Endodermal cell (in vitro differentiated cells): ENCODE measurements at regions not wholly inside any gene's neighbourhood (a gene's known extent, or its start where the extent isn't known, plus 50 kb on each side); places are given as distances from the start of the nearest gene placed in this dataset.

Source experiments
- DNase-seq: peaks from one replicate; pipeline ENCODE4 v3.0.0-alpha.2; 2017
- H3K27ac ChIP-seq: 2 replicates; pipeline ENCODE4 v1.5.1; 2013; ENCODE audit warnings: mild to moderate bottlenecking, low read depth, low read length, moderate library complexity
- H3K27me3 ChIP-seq: 2 replicates; pipeline ENCODE4 v1.6.1; 2013; ENCODE audit warnings: mild to moderate bottlenecking, low read length, moderate library complexity; ENCODE audit not compliant: insufficient read depth, control insufficient read depth, poor library complexity, severe bottlenecking
- H3K36me3 ChIP-seq: 2 replicates; pipeline ENCODE4 v1.7.0; 2013; ENCODE audit warnings: mild to moderate bottlenecking, low read length, moderate library complexity; ENCODE audit not compliant: control insufficient read depth, insufficient read depth
- H3K4me1 ChIP-seq: one replicate; pipeline ENCODE4 v1.7.0; 2013; ENCODE audit warnings: low read length; ENCODE audit not compliant: control insufficient read depth, insufficient read depth
- H3K4me3 ChIP-seq: 2 replicates; pipeline ENCODE4 v1.5.1; 2013; ENCODE audit warnings: mild to moderate bottlenecking, low read length, moderate library complexity
- H3K9ac ChIP-seq: 2 replicates; pipeline ENCODE4 v1.6.1; 2013; ENCODE audit warnings: mild to moderate bottlenecking, low read length, moderate library complexity; ENCODE audit not compliant: poor library complexity, severe bottlenecking; ENCODE audit errors: extremely low read depth
- H3K9me3 ChIP-seq: 2 replicates; pipeline ENCODE4 v1.6.1; 2013; ENCODE audit warnings: mild to moderate bottlenecking, low read length, moderate library complexity; ENCODE audit not compliant: control insufficient read depth
- H3K27ac Mint-ChIP-seq: 2 replicates; pipeline ENCODE4 v1.8.0; 2020; ENCODE audit warnings: mixed read lengths
- H3K27me3 Mint-ChIP-seq: 2 replicates; pipeline ENCODE4 v1.8.0; 2021; ENCODE audit warnings: mild to moderate bottlenecking, mixed read lengths; ENCODE audit not compliant: insufficient read depth
- H3K36me3 Mint-ChIP-seq: 2 replicates; pipeline ENCODE4 v1.8.0; 2020; ENCODE audit warnings: low read depth, mixed read lengths
- H3K4me1 Mint-ChIP-seq: 2 replicates; pipeline ENCODE4 v1.8.0; 2020; ENCODE audit warnings: mixed read lengths
- H3K4me3 Mint-ChIP-seq: 2 replicates; pipeline ENCODE4 v1.8.0; 2020; ENCODE audit warnings: mild to moderate bottlenecking, moderate library complexity, mixed read lengths
- H3K9me3 Mint-ChIP-seq: 2 replicates; pipeline ENCODE4 v1.8.0; 2020; ENCODE audit warnings: mild to moderate bottlenecking, mixed read lengths
- WGBS, 2 experiments: methylation state at CpG; one replicate each; pipeline versions ENCODE4 v1.1.5 to v1.1.7; 2013; ENCODE audit warnings: missing lambda C conversion rate in 2 of 2, mixed read lengths in 1 of 2; ENCODE audit not compliant: insufficient coverage in 1 of 2, insufficient read length in 1 of 2; 5-methylcytosine and 5-hydroxymethylcytosine counted together
- TF ChIP-seq, protein P1 (sequence below): fragments of 200-600 bp; sonication (generic); conservative IDR thresholded peaks from 2 replicates; pipeline ENCODE4 v1.5.0; 2021; ENCODE audit warnings: antibody characterized with exemption, mild to moderate bottlenecking

DNA sequence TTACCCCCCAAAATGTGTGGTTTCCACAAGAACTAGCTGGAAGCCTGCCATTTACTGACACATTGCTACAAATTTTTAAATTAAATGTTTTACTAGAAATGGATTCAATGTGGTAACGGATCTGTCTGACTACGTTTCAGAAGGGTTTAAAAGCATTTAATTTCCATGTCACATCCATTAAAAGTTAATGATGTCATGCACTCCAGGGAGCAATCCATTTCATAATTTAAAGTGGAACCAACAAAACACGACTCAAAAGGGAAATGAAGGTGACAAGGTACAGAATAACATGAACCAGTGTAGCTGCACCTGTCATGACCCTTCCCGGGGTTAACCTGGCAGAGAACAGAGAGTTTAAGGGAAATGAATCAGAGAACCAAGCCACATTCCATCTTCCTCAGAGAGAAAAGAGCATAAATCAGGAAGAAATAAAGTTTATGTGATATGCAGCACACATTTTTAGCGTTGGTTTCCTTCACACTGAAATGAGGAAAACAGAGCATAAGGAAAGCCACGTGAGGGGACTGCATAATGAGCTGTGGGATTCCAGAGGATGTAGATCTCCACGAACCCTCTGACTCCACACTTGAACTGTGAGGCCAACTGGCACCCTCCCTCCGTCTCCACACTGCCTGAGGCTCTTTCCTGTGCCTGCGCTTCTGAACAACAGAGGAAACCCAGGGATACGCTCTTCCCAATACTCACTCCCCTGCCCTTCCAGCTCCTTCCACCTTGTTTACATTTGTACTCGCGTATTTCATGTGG is 170.3 kb upstream of the AHI1 start:
- peak; percentile 58 for DNase-seq
- Histone ChIP-seq H3K4me1 (no peaks in the 10 kb centered on the region), H3K9ac (no peak overlapping the region), H3K27ac (no peak overlapping the region), H3K4me3 (no peak overlapping the region), H3K36me3 (no peaks in the 10 kb centered on the region), H3K9me3 (no peaks in the 10 kb centered on the region), H3K27me3 (no peaks in the 10 kb centered on the region)
- Mint-ChIP-seq H3K36me3 (no peaks in the 10 kb centered on the region), H3K27ac (no peak overlapping the region), H3K9me3 (peaks cover 3% of the 10 kb centered on the region), H3K27me3 (peaks cover 4% of the 10 kb centered on the region), H3K4me1 (peaks cover 3% of the 10 kb centered on the region), H3K4me3 (no peak overlapping the region)
- TF ChIP-seq, protein P1, sequence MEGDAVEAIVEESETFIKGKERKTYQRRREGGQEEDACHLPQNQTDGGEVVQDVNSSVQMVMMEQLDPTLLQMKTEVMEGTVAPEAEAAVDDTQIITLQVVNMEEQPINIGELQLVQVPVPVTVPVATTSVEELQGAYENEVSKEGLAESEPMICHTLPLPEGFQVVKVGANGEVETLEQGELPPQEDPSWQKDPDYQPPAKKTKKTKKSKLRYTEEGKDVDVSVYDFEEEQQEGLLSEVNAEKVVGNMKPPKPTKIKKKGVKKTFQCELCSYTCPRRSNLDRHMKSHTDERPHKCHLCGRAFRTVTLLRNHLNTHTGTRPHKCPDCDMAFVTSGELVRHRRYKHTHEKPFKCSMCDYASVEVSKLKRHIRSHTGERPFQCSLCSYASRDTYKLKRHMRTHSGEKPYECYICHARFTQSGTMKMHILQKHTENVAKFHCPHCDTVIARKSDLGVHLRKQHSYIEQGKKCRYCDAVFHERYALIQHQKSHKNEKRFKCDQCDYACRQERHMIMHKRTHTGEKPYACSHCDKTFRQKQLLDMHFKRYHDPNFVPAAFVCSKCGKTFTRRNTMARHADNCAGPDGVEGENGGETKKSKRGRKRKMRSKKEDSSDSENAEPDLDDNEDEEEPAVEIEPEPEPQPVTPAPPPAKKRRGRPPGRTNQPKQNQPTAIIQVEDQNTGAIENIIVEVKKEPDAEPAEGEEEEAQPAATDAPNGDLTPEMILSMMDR = no peak
- WGBS, 2 experiments = 71 to 78% methylated on average over 8 to 12 of the region's 12 CpGs

DNA sequence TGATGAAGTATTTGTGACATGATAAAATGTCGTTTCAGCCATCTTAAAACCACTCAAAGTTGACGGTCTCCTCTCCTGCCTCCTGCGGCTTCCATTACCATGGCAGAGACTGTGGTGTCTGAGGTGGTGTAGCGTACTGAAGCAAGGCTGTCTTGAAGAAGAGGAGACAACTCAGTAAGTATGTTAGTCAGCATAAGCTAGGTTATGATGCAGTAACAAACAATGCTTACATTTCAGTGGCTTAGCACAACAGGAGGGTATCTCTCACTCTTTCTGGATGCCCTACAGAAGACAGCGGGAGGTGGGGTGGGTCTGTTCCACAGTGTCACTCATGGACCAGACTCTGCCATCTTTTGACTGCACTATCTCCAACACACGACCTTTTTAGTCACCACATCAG is 174.7 kb upstream of the AHI1 start:
- no peak for DNase-seq
- no peak overlapping the region for H3K4me3 ChIP-seq
- Mint-ChIP-seq H3K36me3 (no peaks in the 10 kb centered on the region), H3K27ac (no peak overlapping the region), H3K27me3 (peaks cover 4% of the 10 kb centered on the region), H3K4me3 (no peak overlapping the region), H3K9me3 (peaks cover 3% of the 10 kb centered on the region), H3K4me1 (peaks cover 3% of the 10 kb centered on the region)
- 83 to 92% methylated on average over 2 to 6 of the region's 6 CpGs for WGBS, 2 experiments
- no peaks in the 10 kb centered on the region for H3K27me3 ChIP-seq
- H3K27ac ChIP-seq = no peak overlapping the region
- H3K4me1 ChIP-seq = no peaks in the 10 kb centered on the region
- no peaks in the 10 kb centered on the region for H3K36me3 ChIP-seq
- TF ChIP-seq, protein P1 = no peak
- no peak overlapping the region for H3K9ac ChIP-seq
- H3K9me3 ChIP-seq = no peaks in the 10 kb centered on the region

DNA sequence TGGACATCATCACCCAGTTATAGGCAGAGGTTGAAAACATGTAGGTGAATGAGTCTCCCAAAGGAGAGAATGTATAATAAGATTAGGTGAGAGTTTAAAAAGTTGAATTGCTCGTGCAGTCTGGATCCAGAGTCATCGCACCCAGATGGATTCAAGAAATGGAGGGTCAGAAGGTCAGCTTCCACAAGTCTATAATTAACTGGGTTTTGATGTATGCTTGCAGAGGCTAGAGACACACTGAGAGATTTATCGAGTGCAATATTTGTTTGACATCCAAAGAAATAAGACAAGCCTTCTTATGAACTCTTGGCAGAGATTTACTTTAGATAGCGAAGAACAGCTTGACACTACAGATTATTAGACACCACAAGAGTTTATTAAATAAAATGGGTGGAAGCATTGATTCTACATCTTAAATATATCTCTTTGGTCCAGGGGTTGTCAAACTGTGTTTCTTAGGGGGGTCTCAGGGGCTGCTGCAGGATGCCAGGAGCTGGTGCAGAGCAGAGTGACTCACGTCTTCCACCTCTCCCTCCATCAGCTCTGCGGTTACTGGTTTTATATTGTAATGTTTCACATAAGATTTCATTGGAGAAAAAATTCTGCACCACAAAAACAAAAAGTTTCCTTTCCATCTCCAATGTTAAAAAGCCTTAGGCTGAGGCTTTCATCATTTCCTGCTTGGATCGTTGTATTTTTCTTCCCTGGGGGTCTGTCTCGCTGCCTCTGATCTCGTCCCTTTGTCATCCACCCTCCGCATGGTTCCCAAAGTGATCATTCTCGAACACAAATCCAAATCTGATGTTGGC is 176.2 kb upstream of the AHI1 start:
- Mint-ChIP-seq H3K9me3 (peaks cover 3% of the 10 kb centered on the region), H3K36me3 (no peaks in the 10 kb centered on the region), H3K4me1 (no peaks in the 10 kb centered on the region), H3K4me3 (no peak overlapping the region), H3K27ac (no peak overlapping the region), H3K27me3 (no peaks in the 10 kb centered on the region)
- 91 to 93% methylated on average over 7 to 10 of the region's 11 CpGs for WGBS, 2 experiments
- no peak overlapping the region for H3K9ac ChIP-seq
- no peaks in the 10 kb centered on the region for H3K4me1 ChIP-seq
- no peaks in the 10 kb centered on the region for H3K36me3 ChIP-seq
- H3K27me3 ChIP-seq = no peaks in the 10 kb centered on the region
- no peak overlapping the region for H3K4me3 ChIP-seq
- no peaks in the 10 kb centered on the region for H3K9me3 ChIP-seq
- TF ChIP-seq, protein P1 = no peak
- no peak for DNase-seq
- H3K27ac ChIP-seq = no peak overlapping the region
